ENCODE measurements at regions not wholly inside any gene's neighbourhood (a gene's known extent, or its start where the extent isn't known, plus 50 kb on each side); places are given as distances from the start of the nearest gene placed in this dataset.

GRCh38 chr20:40313730-40314129 lies 375.3 kb downstream of the MAFB start:
- peaks cover 3% of the 10 kb centered on the region for H3K27me3 Mint-ChIP-seq (ENCODE audit: low read depth)
- H3K9me3 Mint-ChIP-seq = peaks cover 3% of the 10 kb centered on the region
- no peak for DNase-seq (ENCODE audit: low spot score in 2 of 2, unreplicated experiment in 2 of 2)
- H3K36me3 Mint-ChIP-seq = no peaks in the 10 kb centered on the region
- no peak overlapping the region for H3K27ac Mint-ChIP-seq
- no peak overlapping the region for H3K4me3 Mint-ChIP-seq
- TF ChIP-seq CTCF (IDR thresholded peaks at IDR 0.05; ENCODE audit: unreplicated experiment) = no peak
- H3K4me1 Mint-ChIP-seq = peaks cover 14% of the 10 kb centered on the region

- peaks cover 3% of the 10 kb centered on the region for H3K27me3 Mint-ChIP-seq (ENCODE audit: low read depth)
- peaks cover 3% of the 10 kb centered on the region for H3K9me3 Mint-ChIP-seq
- no peak overlapping the region for H3K4me3 Mint-ChIP-seq
- peaks cover 10% of the 10 kb centered on the region for H3K4me1 Mint-ChIP-seq
- no peak overlapping the region for H3K27ac Mint-ChIP-seq
- no peak for TF ChIP-seq CTCF (IDR thresholded peaks at IDR 0.05; ENCODE audit: unreplicated experiment)
- no peak for DNase-seq (ENCODE audit: low spot score in 2 of 2, unreplicated experiment in 2 of 2)
- H3K36me3 Mint-ChIP-seq = no peaks in the 10 kb centered on the region
These were observed 379.3 kb downstream of the MAFB start for GRCh38 chr20:40309731-40310130.

- no peak overlapping the region for H3K27ac Mint-ChIP-seq
- DNase-seq (ENCODE audit: low spot score in 2 of 2, unreplicated experiment in 2 of 2) = no peak
- no peaks in the 10 kb centered on the region for H3K36me3 Mint-ChIP-seq
- no peaks in the 10 kb centered on the region for H3K27me3 Mint-ChIP-seq (ENCODE audit: low read depth)
- no peak overlapping the region for H3K4me3 Mint-ChIP-seq
- H3K4me1 Mint-ChIP-seq = peaks cover 10% of the 10 kb centered on the region
- TF ChIP-seq CTCF (IDR thresholded peaks at IDR 0.05; ENCODE audit: unreplicated experiment) = no peak
- H3K9me3 Mint-ChIP-seq = peaks cover 3% of the 10 kb centered on the region
These were observed 381.0 kb downstream of the MAFB start for GRCh38 chr20:40307997-40308396.

DNA sequence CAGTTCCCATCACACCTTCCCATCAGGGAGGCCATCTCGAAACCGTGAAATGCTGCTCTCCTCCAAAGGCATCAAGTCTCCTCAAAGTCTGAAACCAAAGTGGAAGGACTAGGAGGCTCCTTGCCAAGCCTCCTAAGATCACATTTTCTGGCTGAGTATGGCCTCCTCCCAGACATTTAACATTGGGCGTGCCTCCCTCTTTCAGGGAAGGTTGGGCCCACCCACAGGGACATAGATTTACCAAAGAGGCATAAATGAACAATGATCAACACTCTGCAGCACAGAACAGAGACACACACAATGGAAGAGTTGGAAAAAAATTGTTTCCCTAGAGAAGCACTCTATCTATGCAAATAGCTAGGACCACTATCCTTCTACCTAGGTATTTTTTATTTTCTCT lies 381.8 kb downstream of the MAFB start:
- DNase-seq (ENCODE audit: low spot score in 2 of 2, unreplicated experiment in 2 of 2) = no peak
- Mint-ChIP-seq H3K27ac (no peak overlapping the region), H3K27me3 (ENCODE audit: low read depth) (no peaks in the 10 kb centered on the region), H3K36me3 (no peaks in the 10 kb centered on the region), H3K9me3 (peaks cover 3% of the 10 kb centered on the region), H3K4me1 (peaks cover 10% of the 10 kb centered on the region), H3K4me3 (no peak overlapping the region)
- no peak for TF ChIP-seq CTCF (IDR thresholded peaks at IDR 0.05; ENCODE audit: unreplicated experiment)

GRCh38 chr20:40305303-40305702 lies 383.7 kb downstream of the MAFB start:
- Mint-ChIP-seq H3K27me3 (ENCODE audit: low read depth) (peaks cover 1% of the 10 kb centered on the region), H3K9me3 (no peaks in the 10 kb centered on the region), H3K27ac (no peak overlapping the region), H3K36me3 (no peaks in the 10 kb centered on the region), H3K4me3 (no peak overlapping the region), H3K4me1 (peaks cover 10% of the 10 kb centered on the region)
- no peak for TF ChIP-seq CTCF (IDR thresholded peaks at IDR 0.05; ENCODE audit: unreplicated experiment)
- DNase-seq (ENCODE audit: low spot score in 2 of 2, unreplicated experiment in 2 of 2) = no peak

DNA sequence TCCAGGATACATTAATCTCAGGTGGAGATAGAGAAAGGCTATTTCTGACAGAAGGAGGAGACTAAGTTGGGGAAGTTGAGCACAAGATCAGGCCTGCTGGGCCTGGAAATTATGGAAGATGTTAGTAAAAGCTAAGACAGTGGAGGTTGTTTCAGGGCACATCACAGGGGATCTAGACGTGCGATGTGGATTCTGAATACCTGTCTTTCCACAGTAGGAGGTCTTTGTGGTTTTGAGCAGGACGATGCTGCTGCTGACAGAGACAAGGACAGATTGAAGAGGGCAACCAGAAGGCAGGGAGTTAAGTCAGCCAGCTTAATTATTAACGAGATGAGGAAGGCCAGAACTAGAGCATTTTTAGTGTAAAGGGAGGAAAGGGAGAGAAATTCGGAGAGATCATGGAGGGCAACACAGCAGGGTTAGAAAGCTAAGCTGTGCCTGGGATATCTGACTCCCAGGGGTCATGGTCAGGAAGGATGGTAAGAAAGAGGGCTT lies 384.9 kb downstream of the MAFB start:
- Mint-ChIP-seq H3K27ac (no peak overlapping the region), H3K9me3 (no peaks in the 10 kb centered on the region), H3K4me1 (peaks cover 10% of the 10 kb centered on the region), H3K4me3 (no peak overlapping the region), H3K36me3 (no peaks in the 10 kb centered on the region), H3K27me3 (ENCODE audit: low read depth) (peaks cover 1% of the 10 kb centered on the region)
- no peak for TF ChIP-seq CTCF (IDR thresholded peaks at IDR 0.05; ENCODE audit: unreplicated experiment)
- DNase-seq (ENCODE audit: low spot score in 2 of 2, unreplicated experiment in 2 of 2) = no peak

All from mesothelial cell of epicardium (in vitro differentiated cells).